ENCODE measurements at regions not wholly inside any gene's neighbourhood (a gene's known extent, or its start where the extent isn't known, plus 50 kb on each side); places are given as distances from the start of the nearest gene placed in this dataset.

DNA sequence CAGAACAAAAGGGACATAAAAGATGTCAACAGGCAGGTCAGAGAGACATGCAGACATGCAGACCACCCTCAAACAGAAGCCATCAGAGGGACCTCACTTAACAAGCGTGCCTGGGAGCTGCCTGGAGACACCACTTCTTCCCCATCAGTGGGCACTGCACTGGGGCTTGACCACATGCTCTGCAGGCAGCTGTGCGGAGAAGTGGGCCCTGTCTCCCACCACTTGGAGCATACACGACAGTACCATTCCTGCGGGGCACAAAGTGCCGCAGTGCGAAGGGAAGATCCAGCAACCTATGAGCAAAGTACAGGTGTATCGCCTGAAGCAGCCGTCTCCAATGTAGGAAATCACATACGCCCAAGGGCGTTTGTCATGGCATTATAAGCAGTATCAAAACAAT lies 150.5 kb upstream of the FOXD4L5 start:
- BruUV-seq (replicated peaks) = no TSS peak
- CTCF ChIA-PET = no interaction called here
- H3K27ac ChIP-seq (ENCODE audit: low read depth, low read length, poor library complexity, severe bottlenecking) = no peak overlapping the region
- no peak overlapping the region for H3K4me3 ChIP-seq (ENCODE audit: low read depth, low read length, poor library complexity, severe bottlenecking)
- peaks cover 5% of the 10 kb centered on the region for H3K9me3 ChIP-seq (ENCODE audit: low read depth, low read length, poor library complexity, severe bottlenecking)
- H3K36me3 ChIP-seq (ENCODE audit: insufficient read depth, low read length, poor library complexity, severe bottlenecking) = no peaks in the 10 kb centered on the region
- TF ChIP-seq, protein P1, sequence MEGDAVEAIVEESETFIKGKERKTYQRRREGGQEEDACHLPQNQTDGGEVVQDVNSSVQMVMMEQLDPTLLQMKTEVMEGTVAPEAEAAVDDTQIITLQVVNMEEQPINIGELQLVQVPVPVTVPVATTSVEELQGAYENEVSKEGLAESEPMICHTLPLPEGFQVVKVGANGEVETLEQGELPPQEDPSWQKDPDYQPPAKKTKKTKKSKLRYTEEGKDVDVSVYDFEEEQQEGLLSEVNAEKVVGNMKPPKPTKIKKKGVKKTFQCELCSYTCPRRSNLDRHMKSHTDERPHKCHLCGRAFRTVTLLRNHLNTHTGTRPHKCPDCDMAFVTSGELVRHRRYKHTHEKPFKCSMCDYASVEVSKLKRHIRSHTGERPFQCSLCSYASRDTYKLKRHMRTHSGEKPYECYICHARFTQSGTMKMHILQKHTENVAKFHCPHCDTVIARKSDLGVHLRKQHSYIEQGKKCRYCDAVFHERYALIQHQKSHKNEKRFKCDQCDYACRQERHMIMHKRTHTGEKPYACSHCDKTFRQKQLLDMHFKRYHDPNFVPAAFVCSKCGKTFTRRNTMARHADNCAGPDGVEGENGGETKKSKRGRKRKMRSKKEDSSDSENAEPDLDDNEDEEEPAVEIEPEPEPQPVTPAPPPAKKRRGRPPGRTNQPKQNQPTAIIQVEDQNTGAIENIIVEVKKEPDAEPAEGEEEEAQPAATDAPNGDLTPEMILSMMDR (conservative IDR thresholded peaks at IDR 0.05; ENCODE audit: low read depth, low read length) = no peak
- TF ChIP-seq EZH2 (IDR thresholded peaks at IDR 0.05; ENCODE audit: borderline replicate concordance, low read depth, low read length, poor library complexity, severe bottlenecking) = no peak
- no peaks in the 10 kb centered on the region for H3K4me1 ChIP-seq (ENCODE audit: insufficient read depth, low read length, poor library complexity, severe bottlenecking)
- intact Hi-C loops (cut with micrococcal nuclease; ENCODE audit: unreplicated experiment) = no loop called here
- H3K27me3 ChIP-seq (replicated peaks; ENCODE audit: insufficient read depth, low read depth, low read length, poor library complexity) = no peaks in the 10 kb centered on the region
- POLR2A ChIA-PET (ENCODE audit: low non-redundant PET) = no interaction called here
- DNase-seq (ENCODE audit: low spot score) = no peak

GRCh38 chr9:65432722-65433323 lies 147.8 kb upstream of the FOXD4L5 start:
- Histone ChIP-seq H3K27me3 (replicated peaks; ENCODE audit: insufficient read depth, low read depth, low read length, poor library complexity) (no peaks in the 10 kb centered on the region), H3K4me3 (ENCODE audit: low read depth, low read length, poor library complexity, severe bottlenecking) (no peak overlapping the region), H3K27ac (ENCODE audit: low read depth, low read length, poor library complexity, severe bottlenecking) (no peak overlapping the region), H3K9me3 (ENCODE audit: low read depth, low read length, poor library complexity, severe bottlenecking) (peaks cover 5% of the 10 kb centered on the region), H3K4me1 (ENCODE audit: insufficient read depth, low read length, poor library complexity, severe bottlenecking) (no peaks in the 10 kb centered on the region), H3K36me3 (ENCODE audit: insufficient read depth, low read length, poor library complexity, severe bottlenecking) (no peaks in the 10 kb centered on the region)
- intact Hi-C loops (cut with micrococcal nuclease; ENCODE audit: unreplicated experiment) = no loop called here
- POLR2A ChIA-PET (ENCODE audit: low non-redundant PET) = no interaction called here
- no peak for TF ChIP-seq EZH2 (IDR thresholded peaks at IDR 0.05; ENCODE audit: borderline replicate concordance, low read depth, low read length, poor library complexity, severe bottlenecking)
- TF ChIP-seq, protein P1 (conservative IDR thresholded peaks at IDR 0.05; ENCODE audit: low read depth, low read length) = no peak
- CTCF ChIA-PET = no interaction called here
- no TSS peak for BruUV-seq (replicated peaks)
- DNase-seq (ENCODE audit: low spot score) = no peak

DNA sequence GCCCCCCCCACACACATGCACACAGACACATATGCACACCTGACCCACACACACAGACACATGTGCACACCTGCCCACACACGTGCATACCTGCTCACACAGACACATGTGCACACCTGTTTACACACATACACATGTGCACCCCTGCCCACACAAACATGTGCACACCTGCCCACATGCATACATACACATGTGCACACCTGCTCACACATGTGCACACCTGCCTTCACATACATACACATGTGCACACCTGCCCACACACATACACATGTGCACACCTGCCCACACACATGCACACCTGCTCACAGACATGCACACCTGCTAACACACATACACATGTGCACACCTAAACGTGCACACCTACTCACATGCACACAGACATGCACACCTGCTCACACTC lies 147.0 kb upstream of the FOXD4L5 start:
- ChIA-PET CTCF (no interaction called here), POLR2A (ENCODE audit: low non-redundant PET) (no interaction called here)
- Histone ChIP-seq H3K9me3 (ENCODE audit: low read depth, low read length, poor library complexity, severe bottlenecking) (peaks cover 5% of the 10 kb centered on the region), H3K36me3 (ENCODE audit: insufficient read depth, low read length, poor library complexity, severe bottlenecking) (no peaks in the 10 kb centered on the region), H3K27me3 (replicated peaks; ENCODE audit: insufficient read depth, low read depth, low read length, poor library complexity) (no peaks in the 10 kb centered on the region), H3K4me1 (ENCODE audit: insufficient read depth, low read length, poor library complexity, severe bottlenecking) (no peaks in the 10 kb centered on the region), H3K4me3 (ENCODE audit: low read depth, low read length, poor library complexity, severe bottlenecking) (no peak overlapping the region), H3K27ac (ENCODE audit: low read depth, low read length, poor library complexity, severe bottlenecking) (no peak overlapping the region)
- no peak for TF ChIP-seq EZH2 (IDR thresholded peaks at IDR 0.05; ENCODE audit: borderline replicate concordance, low read depth, low read length, poor library complexity, severe bottlenecking)
- TF ChIP-seq, protein P1 (conservative IDR thresholded peaks at IDR 0.05; ENCODE audit: low read depth, low read length) = no peak
- intact Hi-C loops (cut with micrococcal nuclease; ENCODE audit: unreplicated experiment) = no loop called here
- BruUV-seq (replicated peaks) = no TSS peak
- no peak for DNase-seq (ENCODE audit: low spot score)

Measured in A673 (cell line).